ENCODE measurements at regions not wholly inside any gene's neighbourhood (a gene's known extent, or its start where the extent isn't known, plus 50 kb on each side); places are given as distances from the start of the nearest gene placed in this dataset.

DNA sequence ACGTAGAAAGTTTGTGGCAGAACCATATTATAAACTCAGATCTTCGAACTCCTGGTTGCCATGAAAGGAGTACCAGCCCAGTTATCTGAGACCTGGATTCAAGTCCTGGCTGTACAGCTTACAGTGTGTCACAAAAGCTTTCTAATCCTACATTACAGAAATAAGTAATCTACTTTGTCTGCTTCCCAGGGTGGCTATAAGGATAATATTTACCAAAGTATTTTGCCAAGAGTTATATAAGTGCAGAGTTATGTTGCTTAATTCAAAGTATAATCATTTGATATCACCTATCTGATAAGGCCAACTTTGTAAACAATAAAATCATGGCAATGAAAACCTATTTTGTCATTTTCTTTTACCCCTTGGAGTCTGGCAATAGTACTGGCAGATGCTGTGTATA lies 381.6 kb downstream of the NDFIP2 start:
- no peaks in the 10 kb centered on the region for H3K79me2 ChIP-seq (ENCODE audit: control insufficient read depth, low read length)
- no peak overlapping the region for H3K4me3 ChIP-seq (ENCODE audit: low read length)
- no peaks in the 10 kb centered on the region for H3F3A ChIP-seq (ENCODE audit: control insufficient read depth, insufficient read depth)
- no peaks in the 10 kb centered on the region for H4K20me1 ChIP-seq (ENCODE audit: control insufficient read depth, insufficient read depth, low read depth, low read length)
- H3K9me2 ChIP-seq (replicated peaks; ENCODE audit: control insufficient read depth, low read length) = no peaks in the 10 kb centered on the region
- no peaks in the 10 kb centered on the region for H3K36me3 ChIP-seq (ENCODE audit: control insufficient read depth, low read length)
- no peaks in the 10 kb centered on the region for H3K9me3 ChIP-seq (ENCODE audit: control insufficient read depth, insufficient read depth, low read length)
- H3K27ac ChIP-seq (ENCODE audit: low read depth, low read length) = no peak overlapping the region
- TF ChIP-seq, protein P1, sequence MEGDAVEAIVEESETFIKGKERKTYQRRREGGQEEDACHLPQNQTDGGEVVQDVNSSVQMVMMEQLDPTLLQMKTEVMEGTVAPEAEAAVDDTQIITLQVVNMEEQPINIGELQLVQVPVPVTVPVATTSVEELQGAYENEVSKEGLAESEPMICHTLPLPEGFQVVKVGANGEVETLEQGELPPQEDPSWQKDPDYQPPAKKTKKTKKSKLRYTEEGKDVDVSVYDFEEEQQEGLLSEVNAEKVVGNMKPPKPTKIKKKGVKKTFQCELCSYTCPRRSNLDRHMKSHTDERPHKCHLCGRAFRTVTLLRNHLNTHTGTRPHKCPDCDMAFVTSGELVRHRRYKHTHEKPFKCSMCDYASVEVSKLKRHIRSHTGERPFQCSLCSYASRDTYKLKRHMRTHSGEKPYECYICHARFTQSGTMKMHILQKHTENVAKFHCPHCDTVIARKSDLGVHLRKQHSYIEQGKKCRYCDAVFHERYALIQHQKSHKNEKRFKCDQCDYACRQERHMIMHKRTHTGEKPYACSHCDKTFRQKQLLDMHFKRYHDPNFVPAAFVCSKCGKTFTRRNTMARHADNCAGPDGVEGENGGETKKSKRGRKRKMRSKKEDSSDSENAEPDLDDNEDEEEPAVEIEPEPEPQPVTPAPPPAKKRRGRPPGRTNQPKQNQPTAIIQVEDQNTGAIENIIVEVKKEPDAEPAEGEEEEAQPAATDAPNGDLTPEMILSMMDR (IDR thresholded peaks at IDR 0.05; ENCODE audit: low read depth, low read length, poor library complexity, severe bottlenecking) = no peak
- TF ChIP-seq EZH2phosphoT487 (IDR thresholded peaks at IDR 0.05; ENCODE audit: borderline replicate concordance, low read length) = no peak
- no peaks in the 10 kb centered on the region for H3K27me3 ChIP-seq (ENCODE audit: control insufficient read depth, low read length)
- no peak overlapping the region for H3K4me2 ChIP-seq (ENCODE audit: low read length)
- H3K4me1 ChIP-seq (ENCODE audit: control insufficient read depth, low read length) = no peaks in the 10 kb centered on the region

DNA sequence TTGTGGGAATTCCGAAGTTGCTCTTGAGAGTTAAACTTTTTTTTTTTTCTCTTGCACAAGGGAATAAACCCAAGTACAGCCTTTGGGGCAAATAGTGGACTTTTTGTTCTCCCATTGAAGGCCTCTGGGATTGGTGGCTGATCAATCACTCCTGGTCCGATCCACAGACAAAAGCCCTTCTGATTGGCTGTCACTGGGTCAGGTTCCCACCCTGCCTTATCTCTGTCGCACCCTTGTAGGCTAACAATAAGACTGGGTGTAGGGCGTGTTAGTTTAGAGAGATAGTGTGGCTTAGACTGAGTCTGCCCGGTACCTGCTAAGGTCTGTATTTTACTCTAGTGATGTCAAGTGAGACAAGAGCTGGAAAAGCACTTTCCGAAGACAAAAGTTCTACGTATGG lies 380.8 kb downstream of the NDFIP2 start:
- H3K27ac ChIP-seq (ENCODE audit: low read depth, low read length) = no peak overlapping the region
- TF ChIP-seq EZH2phosphoT487 (IDR thresholded peaks at IDR 0.05; ENCODE audit: borderline replicate concordance, low read length) = no peak
- TF ChIP-seq, protein P1 (IDR thresholded peaks at IDR 0.05; ENCODE audit: low read depth, low read length, poor library complexity, severe bottlenecking) = no peak
- H3K9me3 ChIP-seq (ENCODE audit: control insufficient read depth, insufficient read depth, low read length) = no peaks in the 10 kb centered on the region
- no peaks in the 10 kb centered on the region for H3K36me3 ChIP-seq (ENCODE audit: control insufficient read depth, low read length)
- no peaks in the 10 kb centered on the region for H3K4me1 ChIP-seq (ENCODE audit: control insufficient read depth, low read length)
- no peaks in the 10 kb centered on the region for H4K20me1 ChIP-seq (ENCODE audit: control insufficient read depth, insufficient read depth, low read depth, low read length)
- H3K4me2 ChIP-seq (ENCODE audit: low read length) = no peak overlapping the region
- no peaks in the 10 kb centered on the region for H3K9me2 ChIP-seq (replicated peaks; ENCODE audit: control insufficient read depth, low read length)
- H3K27me3 ChIP-seq (ENCODE audit: control insufficient read depth, low read length) = no peaks in the 10 kb centered on the region
- H3K4me3 ChIP-seq (ENCODE audit: low read length) = no peak overlapping the region
- H3F3A ChIP-seq (ENCODE audit: control insufficient read depth, insufficient read depth) = no peaks in the 10 kb centered on the region
- no peaks in the 10 kb centered on the region for H3K79me2 ChIP-seq (ENCODE audit: control insufficient read depth, low read length)

DNA sequence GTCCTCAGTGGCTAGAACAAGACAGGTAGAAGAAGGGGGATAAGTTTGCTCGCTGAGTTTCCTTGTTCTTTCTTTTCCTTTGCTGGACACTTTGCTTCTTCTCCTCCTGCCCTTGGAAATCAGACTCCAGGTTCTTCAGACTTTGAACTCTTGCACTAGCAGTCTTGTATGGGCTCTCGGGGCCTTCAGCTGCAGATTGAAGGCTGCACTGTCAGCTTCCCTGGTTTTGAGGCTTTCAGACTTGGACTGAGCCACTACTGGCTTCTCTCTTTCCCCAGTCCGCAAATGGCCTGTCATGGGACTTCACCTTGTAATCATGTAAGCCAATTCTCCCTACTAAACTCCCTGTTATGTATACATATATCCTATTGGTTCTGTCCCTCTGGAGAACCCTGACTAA lies 379.8 kb downstream of the NDFIP2 start:
- H3K9me2 ChIP-seq (replicated peaks; ENCODE audit: control insufficient read depth, low read length) = no peaks in the 10 kb centered on the region
- no peak overlapping the region for H3K4me3 ChIP-seq (ENCODE audit: low read length)
- no peaks in the 10 kb centered on the region for H3K79me2 ChIP-seq (ENCODE audit: control insufficient read depth, low read length)
- no peaks in the 10 kb centered on the region for H3K36me3 ChIP-seq (ENCODE audit: control insufficient read depth, low read length)
- no peaks in the 10 kb centered on the region for H3K9me3 ChIP-seq (ENCODE audit: control insufficient read depth, insufficient read depth, low read length)
- H3K4me2 ChIP-seq (ENCODE audit: low read length) = no peak overlapping the region
- no peak for TF ChIP-seq EZH2phosphoT487 (IDR thresholded peaks at IDR 0.05; ENCODE audit: borderline replicate concordance, low read length)
- TF ChIP-seq, protein P1 (IDR thresholded peaks at IDR 0.05; ENCODE audit: low read depth, low read length, poor library complexity, severe bottlenecking) = no peak
- H4K20me1 ChIP-seq (ENCODE audit: control insufficient read depth, insufficient read depth, low read depth, low read length) = no peaks in the 10 kb centered on the region
- no peaks in the 10 kb centered on the region for H3K4me1 ChIP-seq (ENCODE audit: control insufficient read depth, low read length)
- H3K27me3 ChIP-seq (ENCODE audit: control insufficient read depth, low read length) = no peaks in the 10 kb centered on the region
- H3K27ac ChIP-seq (ENCODE audit: low read depth, low read length) = no peak overlapping the region
- no peaks in the 10 kb centered on the region for H3F3A ChIP-seq (ENCODE audit: control insufficient read depth, insufficient read depth)

DNA sequence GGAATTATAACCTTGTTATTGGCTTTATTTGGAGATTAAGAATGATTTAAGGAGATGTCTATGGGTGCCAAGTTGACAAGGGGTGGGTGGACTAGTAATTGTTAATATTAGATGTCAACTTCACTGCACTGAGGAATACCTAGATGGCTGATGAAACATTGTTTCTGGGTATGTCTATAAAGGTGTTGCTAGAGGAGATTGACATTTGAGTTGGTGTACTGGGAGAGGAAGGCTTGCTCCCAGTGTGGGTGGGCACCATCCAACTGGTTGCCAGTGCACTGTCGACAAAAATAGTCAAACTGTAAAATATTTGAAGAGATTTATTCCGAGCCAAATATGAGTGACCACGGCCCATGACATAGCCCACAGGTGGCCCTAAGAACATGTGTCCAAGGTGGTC lies 378.8 kb downstream of the NDFIP2 start:
- no peak overlapping the region for H3K27ac ChIP-seq (ENCODE audit: low read depth, low read length)
- H3K27me3 ChIP-seq (ENCODE audit: control insufficient read depth, low read length) = no peaks in the 10 kb centered on the region
- no peaks in the 10 kb centered on the region for H3K9me3 ChIP-seq (ENCODE audit: control insufficient read depth, insufficient read depth, low read length)
- H3F3A ChIP-seq (ENCODE audit: control insufficient read depth, insufficient read depth) = no peaks in the 10 kb centered on the region
- H3K4me3 ChIP-seq (ENCODE audit: low read length) = no peak overlapping the region
- H4K20me1 ChIP-seq (ENCODE audit: control insufficient read depth, insufficient read depth, low read depth, low read length) = no peaks in the 10 kb centered on the region
- TF ChIP-seq, protein P1 (IDR thresholded peaks at IDR 0.05; ENCODE audit: low read depth, low read length, poor library complexity, severe bottlenecking) = no peak
- TF ChIP-seq EZH2phosphoT487 (IDR thresholded peaks at IDR 0.05; ENCODE audit: borderline replicate concordance, low read length) = no peak
- no peak overlapping the region for H3K4me2 ChIP-seq (ENCODE audit: low read length)
- no peaks in the 10 kb centered on the region for H3K79me2 ChIP-seq (ENCODE audit: control insufficient read depth, low read length)
- H3K9me2 ChIP-seq (replicated peaks; ENCODE audit: control insufficient read depth, low read length) = no peaks in the 10 kb centered on the region
- H3K4me1 ChIP-seq (ENCODE audit: control insufficient read depth, low read length) = no peaks in the 10 kb centered on the region
- H3K36me3 ChIP-seq (ENCODE audit: control insufficient read depth, low read length) = no peaks in the 10 kb centered on the region

All from DOHH2 (cell line).